GM12878 (cell line): ENCODE measurements at regions not wholly inside any gene's neighbourhood (a gene's known extent, or its start where the extent isn't known, plus 50 kb on each side); places are given as distances from the start of the nearest gene placed in this dataset.

ENCODE experiments used
- ATAC-seq: fragments of 200-7000 bp; cut with Tn5 transposase; 3 replicates; pipeline ENCODE4 v1.9.1; 2020; ENCODE audit warnings: mild to moderate bottlenecking, moderate library complexity
- BruUV-seq: library from RNA; stranded (reverse); fragments of 400-500 nt; replicated peaks from 2 replicates; lab custom pipeline; 2021; lab: Mats Ljungman, UMichigan
- CTCF ChIA-PET: fragments of 300-600 bp; sonication (Branson Sonifier 250); formaldehyde crosslinking; extraction: SDS; loops from one replicate; lab custom pipeline; 2021; ENCODE audit warnings: inconsistent platforms; lab: Yijun Ruan, JAX
- POLR2A ChIA-PET: fragments of 350-600 bp; formaldehyde crosslinking; extraction: SDS; loops from one replicate; lab custom pipeline; 2021; ENCODE audit warnings: inconsistent platforms; lab: Charles Lee
- RAD21 ChIA-PET: fragments of 300-600 bp; sonication (Branson Sonifier 250); formaldehyde crosslinking; loops from one replicate; lab custom pipeline; 2023; ENCODE audit warnings: antibody characterized with exemption; ENCODE audit not compliant: unreplicated experiment; lab: Charles Lee
- SMC1A ChIA-PET: fragments of 300-600 bp; sonication (Branson Sonifier 250); formaldehyde crosslinking; loops from one replicate; lab custom pipeline; 2023; ENCODE audit not compliant: unreplicated experiment, uncharacterized antibody; lab: Charles Lee
- DNase-seq: peaks from one replicate; pipeline ENCODE4 v3.0.0-alpha.2; 2011; ENCODE audit warnings: low read depth, low spot score
- FAIRE-seq: peaks from 3 replicates; lab custom pipeline; 2011; peaks lifted over from hg19 to GRCh38; lab: Jason Lieb, UNC
- H2AFZ ChIP-seq: 2 replicates; pipeline ENCODE4 v1.6.0; 2011; ENCODE audit warnings: low read depth, low read length, control low read depth; ENCODE audit not compliant: control insufficient read depth
- H3K27ac ChIP-seq: 2 replicates; pipeline ENCODE4 v1.5.1; 2011; ENCODE audit warnings: control low read depth; ENCODE audit not compliant: control insufficient read depth, insufficient read depth
- H3K27me3 ChIP-seq, 2 experiments: replicated peaks in 1 of 2; 2 replicates each; pipeline versions ENCODE4 v1.6.0 to v1.6.1; 2011; ENCODE audit warnings: low read length in 1 of 2; ENCODE audit not compliant: control insufficient read depth in 2 of 2, insufficient read depth in 2 of 2
- H3K36me3 ChIP-seq, 2 experiments: 2 replicates each; pipeline ENCODE4 v1.5.1; 2011; ENCODE audit warnings: low read length in 1 of 2; ENCODE audit not compliant: control insufficient read depth in 2 of 2, insufficient read depth in 2 of 2
- H3K4me1 ChIP-seq: 2 replicates; pipeline ENCODE4 v1.6.1; 2011; ENCODE audit warnings: mild to moderate bottlenecking, low read length, moderate library complexity, mixed read lengths; ENCODE audit not compliant: control insufficient read depth, insufficient read depth
- H3K4me2 ChIP-seq: 2 replicates; pipeline ENCODE4 v1.6.0; 2011; ENCODE audit warnings: control low read depth; ENCODE audit not compliant: control insufficient read depth, insufficient read depth
- H3K4me3 ChIP-seq: fragments of 200-600 bp; sonication (generic); 2 replicates; pipeline ENCODE4 v1.5.1; 2016
- H3K79me2 ChIP-seq: 2 replicates; pipeline ENCODE4 v1.6.0; 2011; ENCODE audit warnings: low read length; ENCODE audit not compliant: control insufficient read depth, insufficient read depth
- H3K9ac ChIP-seq: 2 replicates; pipeline ENCODE4 v1.8.0; 2011; ENCODE audit warnings: low read length, control low read depth, mixed read lengths; ENCODE audit not compliant: control insufficient read depth, insufficient read depth
- H3K9me3 ChIP-seq: replicated peaks from 3 replicates; pipeline ENCODE4 v1.5.1; 2011; ENCODE audit warnings: mild to moderate bottlenecking, low read length; ENCODE audit not compliant: control insufficient read depth, insufficient read depth
- H4K20me1 ChIP-seq: 2 replicates; pipeline ENCODE4 v1.6.0; 2011; ENCODE audit not compliant: control insufficient read depth, insufficient read depth
- ASH2L ChIP-seq: fragments of 300-600, 200-600 bp; sonication (generic); IDR thresholded peaks from 2 replicates; pipeline ENCODE4 v1.6.1; 2017; ENCODE audit warnings: low read depth, mild to moderate bottlenecking, borderline replicate concordance
- BRCA1 ChIP-seq: IDR thresholded peaks from 2 replicates; pipeline ENCODE4 v1.6.1; 2011; ENCODE audit warnings: low read depth, low read length, improper control_type of control experiment
- CBX3 ChIP-seq: fragments of 200-600 bp; sonication (generic); IDR thresholded peaks from 2 replicates; pipeline ENCODE4 v1.6.1; 2016; ENCODE audit warnings: low read depth, borderline replicate concordance
- CREM ChIP-seq: IDR thresholded peaks from 2 replicates; pipeline ENCODE4 v1.6.1; 2014; ENCODE audit warnings: antibody characterized with exemption, low read depth
- HCFC1 ChIP-seq: fragments of 150-350 bp; IDR thresholded peaks from 2 replicates; pipeline ENCODE4 v1.6.1; 2014; ENCODE audit warnings: low read length
- MEF2B ChIP-seq: fragments of 450-650 bp; IDR thresholded peaks from 2 replicates; pipeline ENCODE4 v1.6.1; 2018; ENCODE audit warnings: mild to moderate bottlenecking, moderate library complexity; ENCODE audit not compliant: partially characterized antibody, poor library complexity, severe bottlenecking
- RELA ChIP-seq: fragments of 450-650 bp; IDR thresholded peaks from 2 replicates; pipeline ENCODE4 v1.8.0; 2014; ENCODE audit warnings: borderline replicate concordance; ENCODE audit not compliant: partially characterized antibody
- RFX5 ChIP-seq: IDR thresholded peaks from 2 replicates; pipeline ENCODE4 v1.6.1; 2011; ENCODE audit warnings: low read depth, low read length, improper control_type of control experiment
- STAT1 ChIP-seq: fragments of 450-650 bp; conservative IDR thresholded peaks from 2 replicates; pipeline ENCODE4 v1.6.1; 2014; ENCODE audit warnings: antibody characterized with exemption, mild to moderate bottlenecking
- STAT3 ChIP-seq: IDR thresholded peaks from 2 replicates; pipeline ENCODE4 v1.6.1; 2011; ENCODE audit warnings: low read depth, low read length, improper control_type of control experiment
- SUPT20H ChIP-seq: IDR thresholded peaks from 2 replicates; pipeline ENCODE4 v1.6.1; 2011; ENCODE audit warnings: low read depth, mild to moderate bottlenecking, low read length, moderate library complexity, borderline replicate concordance; ENCODE audit not compliant: control insufficient read depth
- TCF3 ChIP-seq: IDR thresholded peaks from 2 replicates; pipeline ENCODE4 v1.6.1; 2012; ENCODE audit warnings: low read depth, mild to moderate bottlenecking, low read length, borderline replicate concordance; ENCODE audit not compliant: insufficient read depth
- WGBS: methylation state at CpG from one replicate; pipeline ENCODE4 v1.1.6; 2016; ENCODE audit warnings: low lambda C conversion rate; ENCODE audit not compliant: insufficient replicate concordance, insufficient coverage; ENCODE audit errors: missing lambda C conversion rate; 5-methylcytosine and 5-hydroxymethylcytosine counted together
- in situ Hi-C: fragments of 300-500 bp; cut with MboI; formaldehyde crosslinking; loops from 9 replicates; pipeline ENCODE4 v1.14.3; 2018; ENCODE audit warnings: mixed read lengths
- intact Hi-C: fragments of 100-400 bp; cut with micrococcal nuclease; formaldehyde crosslinking; loops from one replicate; pipeline ENCODE4 v1.14.2; 2022; ENCODE audit not compliant: unreplicated experiment

DNA sequence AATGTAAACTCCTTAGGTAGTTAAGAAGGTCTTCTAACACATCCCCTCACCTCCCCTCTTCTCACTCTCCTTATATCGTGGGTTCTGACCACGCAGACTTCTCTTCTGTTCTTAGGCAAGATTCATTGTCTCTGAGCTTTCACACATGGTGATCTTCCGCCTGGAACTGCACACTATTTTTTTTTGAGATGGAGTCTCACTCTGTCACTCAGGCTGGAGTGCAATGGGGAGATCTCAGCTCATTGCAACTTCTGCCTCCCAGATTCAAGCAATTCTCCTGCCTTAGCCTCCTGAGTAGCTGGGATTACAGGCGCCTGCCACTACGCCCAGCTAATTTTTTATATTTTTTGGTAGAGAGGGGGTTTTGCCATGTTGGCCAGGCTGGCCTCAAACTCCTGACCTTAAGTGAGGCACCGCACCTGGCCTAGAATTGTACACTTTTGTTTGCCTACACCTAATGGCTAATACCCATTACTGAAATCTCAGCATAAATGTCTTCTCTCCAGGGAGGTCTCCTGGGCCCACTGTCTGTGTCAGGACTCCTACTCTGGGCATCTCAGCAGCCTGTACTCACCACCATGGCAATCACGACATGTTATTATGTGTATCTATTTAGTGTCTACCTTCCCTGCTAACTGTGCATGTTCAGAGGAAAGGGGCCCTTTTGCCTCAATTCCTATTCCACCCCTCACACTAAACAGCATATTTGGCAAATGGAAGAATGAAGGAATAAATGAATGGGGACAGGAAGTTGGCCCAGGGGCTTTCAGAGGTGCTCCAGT is 646.3 kb upstream of the DPP6 start:
- CTCF ChIA-PET: no interaction called here

DNA sequence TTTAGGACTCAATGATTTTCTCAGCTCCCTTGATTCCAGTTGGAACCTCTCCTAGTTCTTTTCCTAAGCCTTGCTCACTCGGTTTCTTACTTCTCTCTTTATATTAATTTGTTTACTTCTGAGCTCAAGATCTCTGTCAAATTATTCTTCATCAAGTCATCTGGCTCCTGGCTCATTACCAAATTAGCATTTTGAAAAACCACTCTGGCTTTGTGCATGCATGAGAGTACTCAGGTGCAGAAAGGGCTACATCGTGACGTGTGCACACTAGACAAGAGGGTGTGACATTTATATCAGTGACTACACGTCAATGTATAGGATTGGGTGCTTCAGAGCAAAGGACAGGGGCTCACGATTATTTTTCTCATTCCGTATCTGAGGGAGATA is 645.7 kb upstream of the DPP6 start:
- FAIRE-seq (no peak), ATAC-seq (no peak), DNase-seq (no peak)
- Histone ChIP-seq H3K79me2 (no peaks in the 10 kb centered on the region), H4K20me1 (no peaks in the 10 kb centered on the region), H3K27ac (no peak overlapping the region), H3K4me3 (no peak overlapping the region), H3K4me2 (no peak overlapping the region), H3K9ac (no peak overlapping the region), H3K36me3 (no peaks in the 10 kb centered on the region), H3K9me3 (no peaks in the 10 kb centered on the region), H2AFZ (no peak overlapping the region), H3K4me1 (no peaks in the 10 kb centered on the region), H3K27me3 (no peaks in the 10 kb centered on the region)
- no peak for TF ChIP-seq HCFC1
- no peak for TF ChIP-seq CREM
- TF ChIP-seq SUPT20H: no peak
- no peak for TF ChIP-seq CBX3
- TF ChIP-seq TCF3: no peak
- no peak for TF ChIP-seq RELA
- no peak for TF ChIP-seq RFX5
- TF ChIP-seq STAT1: no peak
- TF ChIP-seq MEF2B: no peak
- no peak for TF ChIP-seq BRCA1
- no peak for TF ChIP-seq ASH2L
- RAD21 ChIA-PET: no interaction called here
- BruUV-seq: no TSS peak
- CTCF ChIA-PET: no interaction called here
- SMC1A ChIA-PET: no interaction called here
- intact Hi-C loops (no loop called here), in situ Hi-C loops (no loop called here)
- 17% methylated on average over 6 of the region's 6 CpGs for WGBS
- POLR2A ChIA-PET: no interaction called here

More for the DNA sequence above, 646.3 kb upstream of the DPP6 start:
- Histone ChIP-seq H3K27ac (no peak overlapping the region), H2AFZ (no peak overlapping the region), H4K20me1 (no peaks in the 10 kb centered on the region), H3K79me2 (no peaks in the 10 kb centered on the region), H3K4me3 (no peak overlapping the region), H3K36me3 (no peaks in the 10 kb centered on the region), H3K27me3 (no peaks in the 10 kb centered on the region), H3K9me3 (no peaks in the 10 kb centered on the region), H3K9ac (no peak overlapping the region), H3K4me2 (no peak overlapping the region), H3K4me1 (no peaks in the 10 kb centered on the region)
- no peak for FAIRE-seq
- DNase-seq: no peak
- in situ Hi-C loops (no loop called here), intact Hi-C loops (no loop called here)
- no TSS peak for BruUV-seq
- RAD21 ChIA-PET: no interaction called here
- 28% methylated on average over 7 of the region's 7 CpGs for WGBS
- SMC1A ChIA-PET: no interaction called here
- POLR2A ChIA-PET: no interaction called here
- no peak for ATAC-seq
- no peak for TF ChIP-seq STAT3
